ENCODE measurements at regions not wholly inside any gene's neighbourhood (a gene's known extent, or its start where the extent isn't known, plus 50 kb on each side); places are given as distances from the start of the nearest gene placed in this dataset.
A peak's percentile ranks its signal among the peaks of the same experiment; 100 is the strongest.

GRCh38 chr1:192713921-192714320, 78.0 kb downstream of the RGS13 start:
- no peak for TF ChIP-seq ZFX (IDR thresholded peaks at IDR 0.05)
- no peak for TF ChIP-seq CTCF (conservative IDR thresholded peaks at IDR 0.05)
- no peak overlapping the region for H3K27ac ChIP-seq

GRCh38 chr1:192724670-192725069, 84.2 kb upstream of the RGS2 start:
- H3K27ac ChIP-seq = no peak overlapping the region
- TF ChIP-seq ZFX (IDR thresholded peaks at IDR 0.05) = no peak
- no peak for TF ChIP-seq CTCF (conservative IDR thresholded peaks at IDR 0.05)

- TF ChIP-seq CTCF (conservative IDR thresholded peaks at IDR 0.05) (no peak), ZFX (IDR thresholded peaks at IDR 0.05) (no peak)
- no peak overlapping the region for H3K27ac ChIP-seq
Observed at GRCh38 chr1:192726820-192727504, 81.9 kb upstream of the RGS2 start.

- H3K27ac ChIP-seq = no peak overlapping the region
- TF ChIP-seq CTCF (conservative IDR thresholded peaks at IDR 0.05) = no peak
- TF ChIP-seq ZFX (IDR thresholded peaks at IDR 0.05) = no peak
Observed at GRCh38 chr1:192729500-192729899, 79.3 kb upstream of the RGS2 start.

- TF ChIP-seq ZFX (IDR thresholded peaks at IDR 0.05) (no peak), CTCF (conservative IDR thresholded peaks at IDR 0.05) (no peak)
- H3K27ac ChIP-seq = no peak overlapping the region
Observed at GRCh38 chr1:192730198-192730597, 78.6 kb upstream of the RGS2 start.

GRCh38 chr1:192732787-192733186, 76.1 kb upstream of the RGS2 start:
- TF ChIP-seq CTCF (conservative IDR thresholded peaks at IDR 0.05) (peak; percentile 45), ZFX (IDR thresholded peaks at IDR 0.05) (no peak)
- H3K27ac ChIP-seq = no peak overlapping the region

- TF ChIP-seq ZFX (IDR thresholded peaks at IDR 0.05) = no peak
- no peak for TF ChIP-seq CTCF (conservative IDR thresholded peaks at IDR 0.05)
- H3K27ac ChIP-seq = no peak overlapping the region
Observed at GRCh38 chr1:192735298-192735915, 73.4 kb upstream of the RGS2 start.
